Fibroblast of lung (primary cell): ENCODE measurements at regions not wholly inside any gene's neighbourhood (a gene's known extent, or its start where the extent isn't known, plus 50 kb on each side); places are given as distances from the start of the nearest gene placed in this dataset.

Experiments used
- DNase-seq, 2 donors: peaks; one replicate each; pipeline versions ENCODE4 v3.0.0 to v3.0.0-alpha.2; 2010; ENCODE audit warnings: low read depth in 2 of 2
- H2AFZ ChIP-seq: 2 replicates; pipeline ENCODE4 v1.5.1; 2012; ENCODE audit warnings: low read length, control low read depth, inconsistent platforms
- H3K27ac ChIP-seq: 2 replicates; pipeline ENCODE4 v1.5.1; 2011; ENCODE audit warnings: low read length, control low read depth; ENCODE audit not compliant: insufficient read depth
- H3K27me3 ChIP-seq: 2 replicates; pipeline ENCODE4 v1.5.1; 2011; ENCODE audit warnings: mild to moderate bottlenecking, low read length; ENCODE audit not compliant: control insufficient read depth, insufficient read depth
- H3K36me3 ChIP-seq: 2 replicates; pipeline ENCODE4 v1.5.1; 2011; ENCODE audit warnings: low read length; ENCODE audit not compliant: control insufficient read depth, insufficient read depth
- H3K4me1 ChIP-seq: 2 replicates; pipeline ENCODE4 v1.5.1; 2011; ENCODE audit warnings: low read length; ENCODE audit not compliant: control insufficient read depth, insufficient read depth; ENCODE audit errors: extremely low read depth
- H3K4me2 ChIP-seq: 2 replicates; pipeline ENCODE4 v1.5.1; 2011; ENCODE audit warnings: low read length, control low read depth; ENCODE audit not compliant: insufficient read depth; ENCODE audit errors: extremely low read depth
- H3K4me3 ChIP-seq, 4 experiments: fragments of 200-600 bp in 1 of 4; sonication (generic) in 1 of 4; replicated peaks in 1 of 4; 2 replicates each; pipeline ENCODE4 v1.5.1; 2011 to 2016; ENCODE audit warnings: low read length in 4 of 4, low read depth in 3 of 4, mild to moderate bottlenecking in 3 of 4, control low read depth in 2 of 4, inconsistent platforms in 1 of 4, mixed read lengths in 1 of 4; ENCODE audit not compliant: insufficient read depth in 1 of 4; ENCODE audit errors: control extremely low read depth in 1 of 4
- H3K79me2 ChIP-seq: 2 replicates; pipeline ENCODE4 v1.5.1; 2012; ENCODE audit warnings: mild to moderate bottlenecking, low read length, inconsistent platforms; ENCODE audit not compliant: control insufficient read depth, insufficient read depth
- H3K9ac ChIP-seq: 2 replicates; pipeline ENCODE4 v1.5.1; 2011; ENCODE audit warnings: mild to moderate bottlenecking, low read length, control low read depth; ENCODE audit not compliant: insufficient read depth
- H3K9me3 ChIP-seq: 2 replicates; pipeline ENCODE4 v1.5.1; 2012; ENCODE audit warnings: low read depth, low read length; ENCODE audit not compliant: control insufficient read depth, insufficient read depth
- H4K20me1 ChIP-seq: 2 replicates; pipeline ENCODE4 v1.5.1; 2011; ENCODE audit warnings: low read length; ENCODE audit not compliant: control insufficient read depth, insufficient read depth; ENCODE audit errors: extremely low read depth
- EZH2 ChIP-seq: IDR thresholded peaks from 2 replicates; pipeline ENCODE4 v1.5.1; 2012; ENCODE audit warnings: low read length, control low read depth, mild to moderate bottlenecking; ENCODE audit errors: missing control alignments
- TF ChIP-seq, protein P1 (sequence below), 2 donors: IDR thresholded peaks in 1 of 2; conservative IDR thresholded peaks in 1 of 2; 1 replicate in 1 of 2; 2 replicates in 1 of 2; pipeline ENCODE4 v1.5.1; 2011 to 2012; ENCODE audit warnings: low read length in 2 of 2, control low read depth in 1 of 2, inconsistent platforms in 1 of 2, low read depth in 1 of 2, mild to moderate bottlenecking in 1 of 2

- Histone ChIP-seq H3K4me1 (no peaks in the 10 kb centered on the region), H3K9ac (no peak overlapping the region), H3K36me3 (no peaks in the 10 kb centered on the region), H3K4me2 (no peak overlapping the region), H2AFZ (no peak overlapping the region), H3K27ac (no peak overlapping the region), H4K20me1 (no peaks in the 10 kb centered on the region), H3K9me3 (no peaks in the 10 kb centered on the region), H3K27me3 (no peaks in the 10 kb centered on the region), H3K4me3 (no peak overlapping the region), H3K79me2 (no peaks in the 10 kb centered on the region)
- no peak for DNase-seq
- TF ChIP-seq, protein P1, sequence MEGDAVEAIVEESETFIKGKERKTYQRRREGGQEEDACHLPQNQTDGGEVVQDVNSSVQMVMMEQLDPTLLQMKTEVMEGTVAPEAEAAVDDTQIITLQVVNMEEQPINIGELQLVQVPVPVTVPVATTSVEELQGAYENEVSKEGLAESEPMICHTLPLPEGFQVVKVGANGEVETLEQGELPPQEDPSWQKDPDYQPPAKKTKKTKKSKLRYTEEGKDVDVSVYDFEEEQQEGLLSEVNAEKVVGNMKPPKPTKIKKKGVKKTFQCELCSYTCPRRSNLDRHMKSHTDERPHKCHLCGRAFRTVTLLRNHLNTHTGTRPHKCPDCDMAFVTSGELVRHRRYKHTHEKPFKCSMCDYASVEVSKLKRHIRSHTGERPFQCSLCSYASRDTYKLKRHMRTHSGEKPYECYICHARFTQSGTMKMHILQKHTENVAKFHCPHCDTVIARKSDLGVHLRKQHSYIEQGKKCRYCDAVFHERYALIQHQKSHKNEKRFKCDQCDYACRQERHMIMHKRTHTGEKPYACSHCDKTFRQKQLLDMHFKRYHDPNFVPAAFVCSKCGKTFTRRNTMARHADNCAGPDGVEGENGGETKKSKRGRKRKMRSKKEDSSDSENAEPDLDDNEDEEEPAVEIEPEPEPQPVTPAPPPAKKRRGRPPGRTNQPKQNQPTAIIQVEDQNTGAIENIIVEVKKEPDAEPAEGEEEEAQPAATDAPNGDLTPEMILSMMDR (conservative IDR thresholded peaks at IDR 0.05 in 1 of 2, IDR thresholded peaks at IDR 0.05 in 1 of 2; ENCODE audit: low read depth in 1 of 2, low read length in 2 of 2) = no peak
- no peak for TF ChIP-seq EZH2
Measured at GRCh38 chr2:199703199-199703598, 147.8 kb downstream of the FTCDNL1 start.

DNA sequence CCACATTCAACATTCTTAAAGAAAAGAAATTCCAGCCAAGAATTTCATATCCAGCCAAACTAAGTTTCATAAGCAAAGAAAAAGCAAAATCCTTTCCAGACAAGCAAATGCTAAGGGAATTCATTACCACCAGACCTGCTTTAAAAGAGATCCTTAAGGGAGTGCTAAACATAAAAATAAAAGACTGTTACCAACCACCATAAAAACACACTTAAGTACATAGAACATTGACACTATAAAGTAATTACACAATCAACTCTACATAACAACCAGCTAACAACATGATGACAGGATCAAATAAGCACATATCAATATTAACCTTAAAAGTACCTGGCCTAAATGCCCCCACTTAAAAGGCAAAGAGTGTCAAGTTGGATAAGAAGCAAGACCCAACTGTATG is 153.5 kb downstream of the FTCDNL1 start:
- no peak overlapping the region for H3K4me3 ChIP-seq
- H3K9me3 ChIP-seq = no peaks in the 10 kb centered on the region
- no peak overlapping the region for H3K9ac ChIP-seq
- H3K4me2 ChIP-seq = no peak overlapping the region
- TF ChIP-seq, protein P1 (conservative IDR thresholded peaks at IDR 0.05 in 1 of 2, IDR thresholded peaks at IDR 0.05 in 1 of 2; ENCODE audit: low read depth in 1 of 2, low read length in 2 of 2) = no peak
- no peak for TF ChIP-seq EZH2
- H2AFZ ChIP-seq = no peak overlapping the region
- H3K4me1 ChIP-seq = no peaks in the 10 kb centered on the region
- H3K27ac ChIP-seq = no peak overlapping the region
- H3K36me3 ChIP-seq = no peaks in the 10 kb centered on the region
- no peaks in the 10 kb centered on the region for H3K79me2 ChIP-seq
- H3K27me3 ChIP-seq = no peaks in the 10 kb centered on the region
- H4K20me1 ChIP-seq = no peaks in the 10 kb centered on the region
- no peak for DNase-seq

DNA sequence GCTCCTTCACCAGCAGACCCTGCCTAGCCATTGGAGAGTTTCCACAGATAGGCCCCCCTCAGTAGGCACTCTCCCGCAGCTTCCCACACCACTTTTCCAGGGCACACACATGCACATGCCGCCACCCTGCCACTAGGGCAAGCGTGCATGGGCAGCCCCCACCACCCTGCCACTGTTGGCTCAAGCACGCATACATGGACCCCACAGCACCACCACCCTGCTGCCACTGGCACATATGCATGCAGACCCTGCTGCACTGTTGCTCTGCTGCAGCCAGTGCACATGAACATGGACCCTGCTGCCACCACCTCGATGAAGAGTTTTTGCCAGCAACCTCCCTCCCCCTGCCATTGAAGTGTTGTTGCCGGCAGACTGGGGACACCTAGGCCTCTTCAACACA is 154.9 kb downstream of the FTCDNL1 start:
- TF ChIP-seq, protein P1 (conservative IDR thresholded peaks at IDR 0.05 in 1 of 2, IDR thresholded peaks at IDR 0.05 in 1 of 2; ENCODE audit: low read depth in 1 of 2, low read length in 2 of 2) = no peak
- TF ChIP-seq EZH2 = no peak
- Histone ChIP-seq H3K4me1 (no peaks in the 10 kb centered on the region), H3K9me3 (no peaks in the 10 kb centered on the region), H3K79me2 (no peaks in the 10 kb centered on the region), H3K27ac (no peak overlapping the region), H3K4me3 (no peak overlapping the region), H3K9ac (no peak overlapping the region), H3K27me3 (no peaks in the 10 kb centered on the region), H2AFZ (no peak overlapping the region), H4K20me1 (no peaks in the 10 kb centered on the region), H3K4me2 (no peak overlapping the region), H3K36me3 (no peaks in the 10 kb centered on the region)
- DNase-seq = no peak
